ENCODE measurements at regions not wholly inside any gene's neighbourhood (a gene's known extent, or its start where the extent isn't known, plus 50 kb on each side); places are given as distances from the start of the nearest gene placed in this dataset.

GRCh38 chr6:43847741-43848630 is 78.0 kb downstream of the VEGFA start:
- Histone ChIP-seq H3K4me3 (no peak overlapping the region), H3K9ac (no peak overlapping the region), H3K9me3 (replicated peaks in 1 of 11) (no peaks in the 10 kb centered on the region), H4K20me1 (no peaks in the 10 kb centered on the region; a peak in 1 of 22 replicates), H3K36me3 (no peaks in the 10 kb centered on the region), H3K27me3 (no peaks in the 10 kb centered on the region), H3K4me1 (peaks cover 4 to 22% (median 15%) of the 10 kb centered on the region in 10 experiments; a peak in 19 of 20 replicates), H3K27ac (no peak overlapping the region), H3K4me2 (peak overlapping the region in 9 of 11 experiments; percentile 17 to 55 (median 34); a peak in 12 of 22 replicates)
- TF ChIP-seq Cebpa-rat (IDR thresholded peaks at IDR 0.05), result no peak

GRCh38 chr6:43846556-43846955 is 76.5 kb downstream of the VEGFA start:
- Histone ChIP-seq H3K4me3 (no peak overlapping the region), H3K4me2 (no peak overlapping the region), H3K27ac (no peak overlapping the region), H3K9me3 (replicated peaks in 1 of 11) (no peaks in the 10 kb centered on the region), H3K9ac (no peak overlapping the region), H3K4me1 (peaks cover 0 to 22% (median 12%) of the 10 kb centered on the region in 10 experiments; a peak in 15 of 20 replicates), H3K27me3 (no peaks in the 10 kb centered on the region), H3K36me3 (no peaks in the 10 kb centered on the region), H4K20me1 (no peaks in the 10 kb centered on the region)
- TF ChIP-seq Cebpa-rat (IDR thresholded peaks at IDR 0.05), result no peak

GRCh38 chr6:43845646-43846045 is 75.6 kb downstream of the VEGFA start:
- H3K27ac ChIP-seq, result no peak overlapping the region

GRCh38 chr6:43843669-43844171 is 73.7 kb downstream of the VEGFA start:
- no peak overlapping the region for H3K27ac ChIP-seq

More at GRCh38 chr6:43845646-43846045, 75.6 kb downstream of the VEGFA start:
- no peak for TF ChIP-seq Cebpa-rat (IDR thresholded peaks at IDR 0.05)
- H3K4me2 ChIP-seq, result no peak overlapping the region
- H3K9me3 ChIP-seq (replicated peaks in 1 of 11), result no peaks in the 10 kb centered on the region
- H3K27me3 ChIP-seq, result no peaks in the 10 kb centered on the region
- no peak overlapping the region for H3K9ac ChIP-seq
- H3K4me3 ChIP-seq, result no peak overlapping the region
- peaks cover 0 to 22% (median 12%) of the 10 kb centered on the region in 10 experiments; a peak in 15 of 20 replicates for H3K4me1 ChIP-seq
- no peaks in the 10 kb centered on the region for H3K36me3 ChIP-seq
- no peaks in the 10 kb centered on the region for H4K20me1 ChIP-seq

DNA sequence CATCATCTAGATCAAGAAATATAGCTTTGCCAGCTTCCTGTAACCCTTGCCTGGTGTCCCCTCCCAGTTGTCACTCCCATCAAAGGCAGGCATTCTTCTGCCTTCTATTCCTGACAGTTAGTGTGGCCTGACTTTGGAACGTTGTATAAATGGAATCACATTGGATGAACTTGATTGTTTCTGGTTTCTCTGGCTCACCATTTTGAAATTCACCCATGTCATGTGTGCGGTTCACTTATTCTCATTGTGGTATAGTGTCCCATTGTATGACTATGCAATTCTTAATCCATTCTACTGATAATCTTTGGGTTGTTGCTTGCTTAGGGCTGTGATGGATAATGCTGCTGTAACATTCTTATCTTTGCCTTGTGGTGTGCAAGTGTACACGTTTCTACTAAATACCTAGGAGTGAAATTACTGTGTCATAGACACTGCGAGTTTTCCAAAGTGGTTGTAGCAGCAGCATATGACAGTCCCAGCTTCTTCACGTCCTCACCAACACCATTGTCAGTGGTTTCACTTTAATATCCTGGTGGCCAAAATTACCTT is 73.2 kb downstream of the VEGFA start:
- no peaks in the 10 kb centered on the region for H3K36me3 ChIP-seq
- no peak overlapping the region for H3K4me3 ChIP-seq
- no peak overlapping the region for H3K4me2 ChIP-seq
- no peaks in the 10 kb centered on the region for H3K27me3 ChIP-seq
- H3K9me3 ChIP-seq (replicated peaks in 1 of 11), result no peaks in the 10 kb centered on the region
- no peak overlapping the region for H3K9ac ChIP-seq
- no peak for TF ChIP-seq Cebpa-rat (IDR thresholded peaks at IDR 0.05)
- H3K27ac ChIP-seq, result no peak overlapping the region
- H3K4me1 ChIP-seq, result peaks cover 3 to 24% (median 17%) of the 10 kb centered on the region in 10 experiments; a peak in 19 of 20 replicates
- H4K20me1 ChIP-seq, result no peaks in the 10 kb centered on the region

More at GRCh38 chr6:43843669-43844171, 73.7 kb downstream of the VEGFA start:
- Histone ChIP-seq H3K27me3 (no peaks in the 10 kb centered on the region), H3K9me3 (replicated peaks in 1 of 11) (no peaks in the 10 kb centered on the region), H3K4me2 (no peak overlapping the region), H3K36me3 (no peaks in the 10 kb centered on the region), H3K4me3 (no peak overlapping the region), H4K20me1 (no peaks in the 10 kb centered on the region), H3K9ac (no peak overlapping the region), H3K4me1 (peaks cover 0 to 24% (median 16%) of the 10 kb centered on the region in 10 experiments; a peak in 18 of 20 replicates)
- TF ChIP-seq Cebpa-rat (IDR thresholded peaks at IDR 0.05), result no peak

DNA sequence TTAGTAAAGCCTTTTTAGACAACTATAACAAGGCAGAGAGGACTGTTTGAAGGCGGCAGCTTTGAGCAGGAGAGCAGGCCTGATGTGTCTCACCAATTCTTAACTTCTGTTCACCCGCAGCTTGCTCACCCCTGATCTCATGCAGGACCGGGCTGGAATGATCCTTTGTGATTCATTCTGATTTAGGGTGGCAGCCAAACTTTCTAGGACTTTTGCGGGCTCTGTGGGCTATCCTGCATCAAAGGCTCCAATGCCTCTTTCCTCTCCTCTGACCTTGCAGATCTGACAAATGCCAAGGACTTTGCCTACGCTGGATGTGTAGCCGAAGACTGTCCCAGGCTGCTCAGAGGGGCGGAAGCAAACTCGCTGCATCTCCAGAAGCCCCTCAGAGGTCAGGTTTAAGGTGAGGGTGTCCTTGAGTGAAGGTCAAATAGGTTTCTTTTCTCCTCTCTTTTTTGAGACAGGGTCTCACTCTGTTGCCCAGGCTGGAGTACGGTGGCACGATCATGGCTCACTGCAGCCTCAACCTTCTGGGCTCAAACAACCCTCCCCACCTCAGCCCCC is 72.3 kb downstream of the VEGFA start:
- H3K4me3 ChIP-seq, result no peak overlapping the region
- no peak overlapping the region for H3K4me2 ChIP-seq
- no peaks in the 10 kb centered on the region for H3K27me3 ChIP-seq
- no peak overlapping the region for H3K27ac ChIP-seq
- H3K36me3 ChIP-seq, result no peaks in the 10 kb centered on the region
- no peak overlapping the region for H3K9ac ChIP-seq
- no peaks in the 10 kb centered on the region for H3K9me3 ChIP-seq (replicated peaks in 1 of 11)
- no peaks in the 10 kb centered on the region for H4K20me1 ChIP-seq
- TF ChIP-seq Cebpa-rat (IDR thresholded peaks at IDR 0.05), result no peak
- peaks cover 9 to 28% (median 20%) of the 10 kb centered on the region in 10 experiments; a peak in 18 of 20 replicates for H3K4me1 ChIP-seq

DNA sequence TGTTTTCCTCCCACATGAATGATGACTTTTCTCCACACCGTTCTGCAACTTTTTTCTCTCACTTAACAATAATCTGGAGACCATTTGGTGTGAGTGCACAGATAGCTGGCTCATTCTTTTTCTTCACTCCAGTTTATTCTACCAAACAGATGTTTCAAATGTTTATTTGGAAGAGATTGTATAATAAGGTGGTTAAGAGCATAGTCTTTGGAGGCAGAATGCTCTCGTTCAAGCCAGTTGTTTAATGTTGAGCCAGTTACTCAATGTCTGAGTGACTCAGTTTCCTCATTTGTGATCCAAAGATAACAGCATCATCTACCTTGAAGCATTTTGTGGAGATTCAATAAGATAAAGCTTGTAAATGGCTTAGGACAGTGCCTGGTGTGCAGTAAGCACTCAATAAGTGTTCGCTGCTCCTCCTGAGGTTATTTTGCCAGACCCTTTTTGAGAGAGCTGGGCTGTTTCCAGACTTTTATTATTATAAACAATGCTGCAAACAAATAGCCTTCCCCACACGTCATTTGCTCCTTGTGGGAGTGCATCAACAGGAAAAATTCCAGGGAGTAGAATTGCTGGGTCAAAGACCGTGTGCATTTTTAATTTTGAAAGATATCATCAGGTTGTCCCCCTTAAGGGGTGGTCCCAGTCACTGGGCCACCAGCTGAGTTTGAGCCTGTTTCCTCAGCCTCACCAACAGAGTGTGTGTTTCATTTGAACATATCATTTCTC is 70.6 kb downstream of the VEGFA start:
- TF ChIP-seq Cebpa-rat (IDR thresholded peaks at IDR 0.05), result no peak

DNA sequence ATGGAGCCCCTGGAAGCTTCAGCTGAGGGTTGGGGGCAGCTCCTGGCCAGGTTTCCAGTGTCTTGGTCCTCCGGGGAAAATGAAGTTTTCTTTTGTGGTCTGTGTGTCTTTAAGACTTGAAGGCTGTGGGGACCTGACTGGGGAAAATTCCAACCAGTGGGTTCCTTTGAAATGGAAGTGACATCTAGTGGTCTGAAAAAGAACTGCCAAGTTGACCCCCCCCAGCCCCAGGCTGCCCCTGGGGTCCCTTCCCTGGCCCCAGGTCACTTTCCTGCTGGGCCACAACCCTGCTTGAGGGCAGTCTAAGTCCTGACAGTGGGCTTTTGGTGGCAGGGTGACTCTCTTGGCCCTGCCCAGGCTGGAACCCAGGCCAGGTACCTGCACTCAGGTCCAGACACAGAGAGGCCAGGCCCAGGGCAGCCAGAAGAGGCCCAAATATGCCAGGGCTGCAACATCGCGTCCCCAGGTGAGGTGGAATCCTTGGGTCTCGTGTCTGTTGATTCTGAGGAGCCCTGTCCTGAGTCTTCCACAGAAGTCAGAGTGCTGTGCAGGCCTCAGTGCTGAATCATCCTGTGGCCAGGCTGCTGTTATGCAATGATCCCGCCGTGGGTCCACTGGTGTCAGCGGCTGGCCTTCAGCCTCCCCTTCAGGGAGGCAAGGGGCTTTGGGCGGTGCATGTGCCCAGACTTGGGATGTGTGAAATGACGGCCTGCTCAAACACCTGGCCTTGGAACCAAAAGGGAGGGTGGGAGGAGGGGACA is 68.4 kb downstream of the VEGFA start:
- TF ChIP-seq Cebpa-rat (IDR thresholded peaks at IDR 0.05), result peak in 7 of 11 experiments; percentile 25 to 66 (median 47); a peak in 7 of 22 replicates
- Histone ChIP-seq H3K9ac (peak overlapping the region in 9 of 11 experiments; percentile 15 to 67 (median 56); a peak in 13 of 22 replicates), H3K4me2 (peak overlapping the region in 9 of 11 experiments; percentile 28 to 84 (median 81); a peak in 17 of 22 replicates), H3K4me1 (peaks cover 9 to 32% (median 20%) of the 10 kb centered on the region in 10 experiments; a peak in 18 of 20 replicates), H3K36me3 (no peaks in the 10 kb centered on the region), H3K27ac (peak overlapping the region in 9 of 11 experiments; percentile 46 to 78 (median 61); a peak in 17 of 22 replicates), H3K4me3 (peak overlapping the region in 1 of 10 experiments; percentile 41; a peak in 2 of 20 replicates), H3K9me3 (replicated peaks in 1 of 11) (no peaks in the 10 kb centered on the region), H4K20me1 (no peaks in the 10 kb centered on the region), H3K27me3 (no peaks in the 10 kb centered on the region)

More for the DNA sequence above, 70.6 kb downstream of the VEGFA start:
- Histone ChIP-seq H3K36me3 (no peaks in the 10 kb centered on the region), H3K4me2 (no peak overlapping the region), H3K4me3 (no peak overlapping the region), H3K9ac (no peak overlapping the region), H4K20me1 (no peaks in the 10 kb centered on the region), H3K4me1 (peaks cover 9 to 32% (median 20%) of the 10 kb centered on the region in 10 experiments; a peak in 18 of 20 replicates), H3K27ac (no peak overlapping the region), H3K27me3 (no peaks in the 10 kb centered on the region), H3K9me3 (replicated peaks in 1 of 11) (no peaks in the 10 kb centered on the region)

All from BLaER1 treated with 17β-estradiol and CSF1 and Interleukin-3, amounts not matched to agents 10 nM and 100 nM (cell line).